B cell (primary cell): ENCODE measurements at regions not wholly inside any gene's neighbourhood (a gene's known extent, or its start where the extent isn't known, plus 50 kb on each side); places are given as distances from the start of the nearest gene placed in this dataset.

Experiments
- ATAC-seq: fragments of 200-7000 bp; cut with Tn5 transposase; one replicate; pipeline ENCODE4 v1.10.0; 2021; ENCODE audit warnings: low read depth, mild to moderate bottlenecking, moderate number of reproducible peaks, moderate library complexity
- CTCF ChIA-PET: fragments of 350-600 bp; sonication (Branson Sonifier 250); formaldehyde crosslinking; loops from one replicate; lab custom pipeline; 2021; ENCODE audit warnings: antibody characterized with exemption, inconsistent platforms; lab: Charles Lee
- POLR2A ChIA-PET: fragments of 350-600 bp; sonication (Branson Sonifier 250); formaldehyde crosslinking; loops from one replicate; lab custom pipeline; 2021; ENCODE audit warnings: antibody characterized with exemption; lab: Charles Lee
- DNase-seq: peaks from one replicate; pipeline ENCODE4 v3.0.0; 2013
- H2AFZ ChIP-seq: 2 replicates; pipeline ENCODE4 v1.6.1; 2012; ENCODE audit warnings: mild to moderate bottlenecking, low read depth, low read length; ENCODE audit not compliant: insufficient read depth, poor library complexity, severe bottlenecking
- H3K27ac ChIP-seq, 2 donors: 1 replicate in 1 of 2; 2 replicates in 1 of 2; pipeline ENCODE4 v1.5.1; 2012 to 2013; ENCODE audit warnings: low read length in 2 of 2, mild to moderate bottlenecking in 2 of 2, moderate library complexity in 1 of 2
- H3K27me3 ChIP-seq, 4 experiments: fragments of 200-600 bp in 1 of 4; sonication (generic) in 1 of 4; replicated peaks in 1 of 4; 1 replicate in 2 of 4; 2 replicates in 2 of 4; pipeline versions ENCODE4 v1.6.1 to v1.7.0; 2013 to 2016; ENCODE audit warnings: low read length in 3 of 4, mild to moderate bottlenecking in 2 of 4, mixed read lengths in 1 of 4, moderate library complexity in 1 of 4; ENCODE audit not compliant: insufficient read depth in 4 of 4, control insufficient read depth in 3 of 4; ENCODE audit errors: control extremely low read depth in 1 of 4
- H3K36me3 ChIP-seq, 2 experiments: replicated peaks in 1 of 2; 1 replicate in 1 of 2; 2 replicates in 1 of 2; pipeline versions ENCODE4 v1.6.1 to v1.7.1; 2013; ENCODE audit warnings: low read length in 1 of 2; ENCODE audit not compliant: insufficient read depth in 2 of 2, control insufficient read depth in 1 of 2; ENCODE audit errors: control extremely low read depth in 1 of 2, extremely low read depth in 1 of 2
- H3K4me1 ChIP-seq, 2 donors: fragments of 200-600 bp in 1 of 2; sonication (generic) in 1 of 2; 1 replicate in 1 of 2; 2 replicates in 1 of 2; pipeline versions ENCODE4 v1.5.1 to v1.6.1; 2013 to 2017; ENCODE audit warnings: low read length in 2 of 2; ENCODE audit not compliant: control insufficient read depth in 2 of 2, insufficient read depth in 2 of 2
- H3K4me2 ChIP-seq: replicated peaks from 2 replicates; pipeline ENCODE3; 2012; ENCODE audit warnings: mild to moderate bottlenecking, low read depth, low read length; ENCODE audit not compliant: poor library complexity, severe bottlenecking
- H3K4me3 ChIP-seq, 5 experiments: fragments of 200-600 bp in 1 of 5; sonication (generic) in 1 of 5; 1 replicate in 3 of 5; 2 replicates in 2 of 5; pipeline versions ENCODE4 v1.5.1 to v1.7.0; 2011 to 2016; ENCODE audit warnings: low read length in 4 of 5, mild to moderate bottlenecking in 4 of 5, low read depth in 2 of 5, control low read depth in 1 of 5, moderate library complexity in 1 of 5; ENCODE audit not compliant: insufficient read depth in 1 of 5; ENCODE audit errors: control extremely low read depth in 1 of 5, extremely low read depth in 1 of 5
- H3K79me2 ChIP-seq: fragments of 200-600 bp; sonication (generic); one replicate; pipeline ENCODE4 v1.6.0; 2016; ENCODE audit warnings: low read length; ENCODE audit not compliant: control insufficient read depth, insufficient read depth
- H3K9ac ChIP-seq: fragments of 200-600 bp; sonication (generic); 2 replicates; pipeline ENCODE4 v1.6.1; 2017; ENCODE audit warnings: mild to moderate bottlenecking, low read length, moderate library complexity
- H3K9me3 ChIP-seq, 3 donors: one replicate each; pipeline versions ENCODE4 v1.6.1 to v1.7.1; 2013; ENCODE audit warnings: low read length in 2 of 3; ENCODE audit not compliant: control insufficient read depth in 2 of 3, insufficient read depth in 1 of 3; ENCODE audit errors: control extremely low read depth in 1 of 3
- H4K20me1 ChIP-seq: 2 replicates; pipeline ENCODE4 v1.6.0; 2012; ENCODE audit warnings: mild to moderate bottlenecking, low read length; ENCODE audit not compliant: insufficient read depth, control insufficient read depth, poor library complexity, severe bottlenecking
- H3K27ac Mint-ChIP-seq: one replicate; pipeline ENCODE4 v1.8.0; 2021; ENCODE audit warnings: mixed read lengths
- H3K27me3 Mint-ChIP-seq: one replicate; pipeline ENCODE4 v1.8.0; 2021; ENCODE audit warnings: mixed read lengths
- H3K4me1 Mint-ChIP-seq: one replicate; pipeline ENCODE4 v1.8.0; 2021; ENCODE audit warnings: mixed read lengths
- H3K4me3 Mint-ChIP-seq: one replicate; pipeline ENCODE4 v1.8.0; 2021; ENCODE audit warnings: mixed read lengths
- H3K9me3 Mint-ChIP-seq: one replicate; pipeline ENCODE4 v1.8.0; 2022; ENCODE audit warnings: mixed read lengths; ENCODE audit not compliant: insufficient read depth
- CTCF ChIP-seq: fragments of 200-600 bp; IDR thresholded peaks from one replicate; pipeline ENCODE4 v1.8.0; 2022; ENCODE audit warnings: antibody characterized with exemption, mild to moderate bottlenecking
- EZH2 ChIP-seq: IDR thresholded peaks from 2 replicates; pipeline ENCODE4 v1.6.1; 2012; ENCODE audit warnings: borderline replicate concordance, low read depth, mild to moderate bottlenecking, moderate library complexity, low read length; ENCODE audit not compliant: insufficient read depth, poor library complexity, severe bottlenecking
- WGBS: methylation state at CpG from one replicate; pipeline ENCODE4 v1.1.5; 2013; ENCODE audit warnings: missing lambda C conversion rate; ENCODE audit not compliant: insufficient coverage; 5-methylcytosine and 5-hydroxymethylcytosine counted together
- intact Hi-C: fragments of 100-400 bp; cut with micrococcal nuclease; formaldehyde crosslinking; loops from one replicate; pipeline ENCODE4 v1.10.0; 2022

- Histone ChIP-seq H3K27me3 (no peaks in the 10 kb centered on the region), H3K36me3 (no peaks in the 10 kb centered on the region), H3K9ac (no peak overlapping the region), H3K4me3 (no peak overlapping the region), H2AFZ (no peak overlapping the region), H4K20me1 (no peaks in the 10 kb centered on the region), H3K4me2 (no peak overlapping the region), H3K4me1 (no peaks in the 10 kb centered on the region), H3K79me2 (no peaks in the 10 kb centered on the region), H3K9me3 (peaks cover 0 to 1% (median 0%) of the 10 kb centered on the region in 3 donors), H3K27ac (no peak overlapping the region)
- ChIA-PET CTCF (interaction anchor here (0.7 kb wide), 1 partner anchor 16 kb away, joined by 3 read pairs; no protein-coding TSS in a partner anchor), POLR2A (no interaction called here)
- no peaks in the 10 kb centered on the region for H3K4me1 Mint-ChIP-seq
- no peak overlapping the region for H3K27ac Mint-ChIP-seq
- ATAC-seq (no peak), DNase-seq (no peak)
- H3K27me3 Mint-ChIP-seq, result peaks cover 10% of the 10 kb centered on the region
- no peak for TF ChIP-seq EZH2
- no peak for TF ChIP-seq CTCF
- H3K9me3 Mint-ChIP-seq, result no peaks in the 10 kb centered on the region
- H3K4me3 Mint-ChIP-seq, result no peak overlapping the region
- intact Hi-C loops, result no loop called here
These were observed 73.6 kb upstream of the NID2 start for GRCh38 chr14:52142504-52142903.

GRCh38 chr14:52131640-52132320, 62.9 kb upstream of the NID2 start:
- POLR2A ChIA-PET, result no interaction called here
- Histone ChIP-seq H3K4me3 (no peak overlapping the region), H3K79me2 (no peaks in the 10 kb centered on the region), H4K20me1 (no peaks in the 10 kb centered on the region), H3K4me2 (peak overlapping the region; percentile 7), H3K4me1 (peaks cover 2 to 3% of the 10 kb centered on the region in 2 donors), H3K36me3 (no peaks in the 10 kb centered on the region), H3K27me3 (peaks cover 0 to 2% (median 0%) of the 10 kb centered on the region in 4 experiments), H2AFZ (peak overlapping the region; percentile 34), H3K9me3 (peaks cover 1 to 12% (median 6%) of the 10 kb centered on the region in 3 donors), H3K27ac (no peak overlapping the region), H3K9ac (no peak overlapping the region)
- Mint-ChIP-seq H3K9me3 (peaks cover 9% of the 10 kb centered on the region), H3K4me3 (no peak overlapping the region), H3K27me3 (peaks cover 20% of the 10 kb centered on the region), H3K4me1 (peaks cover 2% of the 10 kb centered on the region), H3K27ac (no peak overlapping the region)
- peak; percentile 53 for TF ChIP-seq CTCF
- no peak for TF ChIP-seq EZH2
- DNase-seq (peak; percentile 34), ATAC-seq (no peak)
- CTCF ChIA-PET, result interaction anchor here (1.0 to 1.4 kb wide), 2 partner anchors 136 to 853 kb away, joined by 3 to 4 read pairs; no protein-coding TSS in a partner anchor
- intact Hi-C loops, result no loop called here
- 53% methylated on average over 8 of the region's 13 CpGs for WGBS
